Nephron (organoid): ENCODE measurements at regions not wholly inside any gene's neighbourhood (a gene's known extent, or its start where the extent isn't known, plus 50 kb on each side); places are given as distances from the start of the nearest gene placed in this dataset.

ENCODE experiments used
- H3K27ac Mint-ChIP-seq, 3 experiments: 2 replicates each; pipeline ENCODE4 v1.8.0; 2020; ENCODE audit warnings: mixed read lengths in 3 of 3, mild to moderate bottlenecking in 2 of 3, moderate library complexity in 1 of 3
- H3K27me3 Mint-ChIP-seq: 2 replicates; pipeline ENCODE4 v1.8.0; 2021; ENCODE audit warnings: low read depth, mild to moderate bottlenecking, moderate library complexity, mixed read lengths
- H3K36me3 Mint-ChIP-seq: 2 replicates; pipeline ENCODE4 v1.8.0; 2020; ENCODE audit warnings: low read depth, mixed read lengths
- H3K4me1 Mint-ChIP-seq: 2 replicates; pipeline ENCODE4 v1.8.0; 2020; ENCODE audit warnings: mixed read lengths
- H3K4me3 Mint-ChIP-seq, 3 experiments: 2 replicates each; pipeline ENCODE4 v1.8.0; 2020; ENCODE audit warnings: mild to moderate bottlenecking in 3 of 3, mixed read lengths in 3 of 3, moderate library complexity in 2 of 3
- H3K9me3 Mint-ChIP-seq: 2 replicates; pipeline ENCODE4 v1.8.0; 2020; ENCODE audit warnings: mixed read lengths
- TF ChIP-seq, protein P1 (sequence below), 3 experiments: fragments of 200-600 bp; sonication (generic); IDR thresholded peaks; one replicate each; pipeline ENCODE4 v1.5.0; 2021; ENCODE audit warnings: antibody characterized with exemption in 3 of 3; ENCODE audit not compliant: unreplicated experiment in 3 of 3

DNA sequence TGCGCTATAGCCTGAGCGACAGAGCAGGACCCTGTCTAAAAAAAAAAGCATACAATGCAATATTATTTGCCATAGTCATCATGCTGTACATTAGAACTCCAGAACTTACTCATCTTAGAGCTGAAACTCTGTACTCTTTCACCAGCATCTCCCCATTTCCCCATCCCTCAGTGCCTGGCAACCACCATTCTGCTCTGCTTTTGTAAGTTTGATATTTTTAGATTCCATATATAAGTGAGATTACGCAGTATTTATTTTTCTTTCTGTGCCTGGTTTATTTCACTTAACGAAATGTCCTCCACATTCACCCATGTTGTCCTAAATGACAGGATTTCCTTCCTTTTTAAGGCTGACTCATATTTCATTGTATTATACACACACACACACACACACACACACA, 121.8 kb downstream of the BBS10 start:
- no peaks in the 10 kb centered on the region for H3K36me3 Mint-ChIP-seq
- TF ChIP-seq, protein P1, sequence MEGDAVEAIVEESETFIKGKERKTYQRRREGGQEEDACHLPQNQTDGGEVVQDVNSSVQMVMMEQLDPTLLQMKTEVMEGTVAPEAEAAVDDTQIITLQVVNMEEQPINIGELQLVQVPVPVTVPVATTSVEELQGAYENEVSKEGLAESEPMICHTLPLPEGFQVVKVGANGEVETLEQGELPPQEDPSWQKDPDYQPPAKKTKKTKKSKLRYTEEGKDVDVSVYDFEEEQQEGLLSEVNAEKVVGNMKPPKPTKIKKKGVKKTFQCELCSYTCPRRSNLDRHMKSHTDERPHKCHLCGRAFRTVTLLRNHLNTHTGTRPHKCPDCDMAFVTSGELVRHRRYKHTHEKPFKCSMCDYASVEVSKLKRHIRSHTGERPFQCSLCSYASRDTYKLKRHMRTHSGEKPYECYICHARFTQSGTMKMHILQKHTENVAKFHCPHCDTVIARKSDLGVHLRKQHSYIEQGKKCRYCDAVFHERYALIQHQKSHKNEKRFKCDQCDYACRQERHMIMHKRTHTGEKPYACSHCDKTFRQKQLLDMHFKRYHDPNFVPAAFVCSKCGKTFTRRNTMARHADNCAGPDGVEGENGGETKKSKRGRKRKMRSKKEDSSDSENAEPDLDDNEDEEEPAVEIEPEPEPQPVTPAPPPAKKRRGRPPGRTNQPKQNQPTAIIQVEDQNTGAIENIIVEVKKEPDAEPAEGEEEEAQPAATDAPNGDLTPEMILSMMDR (IDR thresholded peaks at IDR 0.05; ENCODE audit: unreplicated experiment in 3 of 3) = no peak
- H3K9me3 Mint-ChIP-seq = no peaks in the 10 kb centered on the region
- H3K4me1 Mint-ChIP-seq = no peaks in the 10 kb centered on the region
- H3K27ac Mint-ChIP-seq = no peak overlapping the region
- no peak overlapping the region for H3K4me3 Mint-ChIP-seq
- peaks cover 9% of the 10 kb centered on the region for H3K27me3 Mint-ChIP-seq

DNA sequence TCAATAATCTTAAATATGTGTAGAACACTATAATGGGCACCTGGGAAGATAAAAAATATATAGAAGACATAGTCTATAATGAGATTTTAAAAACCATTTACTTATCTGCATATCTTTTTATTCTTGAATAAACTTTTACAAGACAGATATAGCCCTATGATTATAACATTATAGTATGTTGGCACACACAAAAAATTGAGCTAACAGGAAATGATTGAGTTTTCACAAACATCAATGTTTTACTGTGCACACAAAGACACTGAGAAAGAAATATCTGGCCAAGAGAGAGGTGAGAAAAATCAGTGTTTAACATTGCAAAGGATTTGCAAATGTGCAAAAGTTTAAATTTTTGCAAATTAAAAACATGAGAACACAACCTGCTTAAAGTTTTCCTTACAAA, 124.3 kb downstream of the BBS10 start:
- Mint-ChIP-seq H3K27me3 (peaks cover 6% of the 10 kb centered on the region), H3K9me3 (no peaks in the 10 kb centered on the region), H3K4me1 (no peaks in the 10 kb centered on the region), H3K36me3 (no peaks in the 10 kb centered on the region), H3K27ac (no peak overlapping the region), H3K4me3 (no peak overlapping the region)
- TF ChIP-seq, protein P1 (IDR thresholded peaks at IDR 0.05; ENCODE audit: unreplicated experiment in 3 of 3) = no peak

DNA sequence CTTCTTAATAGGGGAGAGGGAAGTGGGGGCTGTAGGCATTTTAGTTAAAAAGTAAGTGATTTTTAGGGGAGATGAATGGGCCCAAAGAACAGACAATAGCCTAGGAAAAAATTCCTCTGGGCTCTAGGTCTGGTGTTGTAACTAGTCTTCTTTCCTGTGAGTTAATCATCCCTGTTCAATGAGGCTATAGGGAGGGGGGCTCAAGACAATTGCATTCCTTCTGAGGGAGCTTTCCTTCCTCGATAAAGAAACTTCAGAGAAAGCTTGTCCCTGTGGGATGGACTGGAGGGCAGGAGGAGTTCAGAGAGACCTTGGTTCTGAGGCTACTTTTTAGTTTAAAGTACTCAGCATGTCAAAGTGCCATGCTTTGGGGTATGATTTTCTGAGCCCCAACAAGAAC, 127.2 kb downstream of the BBS10 start:
- TF ChIP-seq, protein P1 (IDR thresholded peaks at IDR 0.05; ENCODE audit: unreplicated experiment in 3 of 3) = no peak

DNA sequence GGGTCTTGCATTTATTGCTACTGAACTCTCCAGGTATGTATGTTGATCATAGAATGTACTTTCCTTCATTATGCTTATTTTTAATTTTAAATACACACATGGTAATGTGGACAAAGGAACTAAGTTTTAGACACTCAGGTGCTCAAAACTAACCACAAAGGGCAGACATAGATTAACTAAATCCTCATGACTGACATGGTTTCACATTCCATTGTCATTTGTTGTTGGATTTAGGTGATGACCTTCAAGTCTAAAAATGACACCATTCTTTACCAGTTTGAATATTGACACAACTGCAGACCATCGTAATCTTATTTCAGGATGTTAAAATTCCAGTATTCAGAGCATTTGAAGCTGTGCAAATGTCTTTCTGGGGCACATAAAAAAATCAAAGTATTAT, 128.4 kb downstream of the BBS10 start:
- TF ChIP-seq, protein P1 (IDR thresholded peaks at IDR 0.05; ENCODE audit: unreplicated experiment in 3 of 3) = no peak
- no peaks in the 10 kb centered on the region for H3K36me3 Mint-ChIP-seq
- H3K4me1 Mint-ChIP-seq = peaks cover 12% of the 10 kb centered on the region
- H3K4me3 Mint-ChIP-seq = no peak overlapping the region
- H3K27me3 Mint-ChIP-seq = no peaks in the 10 kb centered on the region
- H3K27ac Mint-ChIP-seq = no peak overlapping the region
- no peaks in the 10 kb centered on the region for H3K9me3 Mint-ChIP-seq

More for the DNA sequence above, 127.2 kb downstream of the BBS10 start:
- Mint-ChIP-seq H3K27ac (no peak overlapping the region), H3K4me1 (peaks cover 12% of the 10 kb centered on the region), H3K9me3 (no peaks in the 10 kb centered on the region), H3K27me3 (no peaks in the 10 kb centered on the region), H3K4me3 (no peak overlapping the region), H3K36me3 (no peaks in the 10 kb centered on the region)

DNA sequence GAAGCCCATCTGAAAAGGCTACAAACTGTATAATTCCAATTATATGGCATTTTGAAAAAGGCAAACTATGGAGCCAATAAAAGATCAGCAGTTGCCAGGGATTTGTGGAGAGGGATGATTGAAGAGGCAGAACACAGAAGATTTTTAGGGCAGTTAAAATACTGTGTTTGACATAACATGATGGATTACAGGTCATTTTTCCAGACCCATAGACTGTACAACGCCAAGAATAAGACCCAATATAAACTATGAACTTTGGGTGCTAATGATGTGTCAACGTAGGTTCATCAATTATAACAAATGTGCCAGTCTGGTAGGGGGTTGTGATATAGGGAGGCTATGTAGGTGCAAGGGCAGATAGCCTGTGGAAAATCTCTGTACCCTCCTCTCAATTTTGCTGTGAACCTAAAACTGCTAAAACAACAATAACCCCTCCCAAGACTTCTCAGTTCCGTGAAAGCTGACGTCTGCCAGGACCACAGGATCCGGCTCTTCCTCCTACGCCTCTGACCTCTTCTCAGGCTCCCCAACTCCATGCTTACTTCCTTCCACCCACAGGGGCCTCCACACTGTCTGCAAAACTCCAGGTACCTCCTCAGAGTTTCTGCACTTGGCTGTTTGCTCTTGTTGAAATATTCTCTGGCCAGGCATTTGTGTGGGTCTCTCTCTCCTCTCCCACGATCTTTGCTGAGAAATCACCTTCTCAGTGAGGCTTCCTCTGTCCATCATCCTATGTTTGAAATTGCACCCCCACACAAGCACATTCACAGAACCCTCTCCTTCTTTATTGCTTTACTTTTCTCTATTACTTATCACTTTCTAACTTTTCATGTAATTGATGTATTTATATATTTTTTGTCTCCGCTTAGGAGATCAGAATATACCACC, 131.4 kb downstream of the BBS10 start:
- Mint-ChIP-seq H3K4me1 (peaks cover 12% of the 10 kb centered on the region), H3K9me3 (no peaks in the 10 kb centered on the region), H3K27me3 (no peaks in the 10 kb centered on the region), H3K27ac (no peak overlapping the region), H3K4me3 (no peak overlapping the region), H3K36me3 (no peaks in the 10 kb centered on the region)
- TF ChIP-seq, protein P1 (IDR thresholded peaks at IDR 0.05; ENCODE audit: unreplicated experiment in 3 of 3) = no peak

DNA sequence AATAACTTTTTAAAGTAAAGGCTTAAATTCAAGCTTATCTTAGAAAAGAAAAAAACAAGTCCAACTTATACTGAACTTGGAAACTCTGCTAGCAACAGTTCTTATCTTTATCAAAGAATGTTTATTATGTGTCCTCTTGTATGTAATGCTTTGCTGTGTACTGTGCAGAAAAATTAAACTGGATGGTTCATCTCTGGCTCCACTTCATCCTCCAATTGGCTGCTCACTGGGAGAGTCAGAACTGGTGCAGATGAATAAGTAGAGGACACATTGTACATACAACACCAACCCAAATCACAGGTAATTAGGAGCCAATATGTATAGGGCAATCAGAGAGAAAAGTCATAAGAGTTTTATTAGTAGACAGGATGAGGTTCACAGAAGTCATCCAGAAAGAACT, 123.6 kb upstream of the NAP1L1 start:
- TF ChIP-seq, protein P1 (IDR thresholded peaks at IDR 0.05; ENCODE audit: unreplicated experiment in 3 of 3) = no peak
- peaks cover 9% of the 10 kb centered on the region for H3K4me1 Mint-ChIP-seq

More for the DNA sequence above, 123.6 kb upstream of the NAP1L1 start:
- peaks cover 7% of the 10 kb centered on the region for H3K9me3 Mint-ChIP-seq
- no peak overlapping the region for H3K4me3 Mint-ChIP-seq
- no peaks in the 10 kb centered on the region for H3K36me3 Mint-ChIP-seq
- H3K27ac Mint-ChIP-seq = peak overlapping the region in 2 of 3 experiments; percentile 3 to 45
- peaks cover 3% of the 10 kb centered on the region for H3K27me3 Mint-ChIP-seq
